CD4-positive, alpha-beta T cell (primary cell): ENCODE measurements at regions not wholly inside any gene's neighbourhood (a gene's known extent, or its start where the extent isn't known, plus 50 kb on each side); places are given as distances from the start of the nearest gene placed in this dataset.
"Not testable (repeated sequence)": the region's sequence is repeated elsewhere in the genome, so short reads cannot be mapped to it uniquely, and the experiment has no call there.

Experiments
- ATAC-seq: fragments of 200-7000 bp; cut with Tn5 transposase; one replicate; pipeline ENCODE4 v1.10.0; 2022; ENCODE audit warnings: mild to moderate bottlenecking; ENCODE audit not compliant: poor library complexity
- CTCF ChIA-PET: fragments of 350-600 bp; sonication (Branson Sonifier 250); formaldehyde crosslinking; loops from one replicate; lab custom pipeline; 2021; ENCODE audit warnings: antibody characterized with exemption, inconsistent platforms; lab: Charles Lee
- POLR2A ChIA-PET: fragments of 350-600 bp; sonication (Branson Sonifier 250); formaldehyde crosslinking; loops from one replicate; lab custom pipeline; 2021; ENCODE audit warnings: antibody characterized with exemption, inconsistent platforms; lab: Charles Lee
- DNase-seq, 14 experiments: peaks; one replicate each; pipeline ENCODE4 v3.0.0-alpha.2; 2013 to 2020; ENCODE audit warnings: mixed read lengths in 2 of 14
- H3K27ac ChIP-seq, 2 donors: one replicate each; pipeline versions ENCODE4 v1.5.1 to v1.7.0; 2013; ENCODE audit warnings: low read length in 2 of 2, low read depth in 1 of 2, mild to moderate bottlenecking in 1 of 2
- H3K27me3 ChIP-seq, 2 experiments: 1 replicate in 1 of 2; 2 replicates in 1 of 2; pipeline versions ENCODE4 v1.6.1 to v1.7.0; 2013; ENCODE audit warnings: low read length in 2 of 2, control low read depth in 1 of 2, mild to moderate bottlenecking in 1 of 2, moderate library complexity in 1 of 2; ENCODE audit not compliant: insufficient read depth in 2 of 2, control insufficient read depth in 1 of 2
- H3K36me3 ChIP-seq: one replicate; pipeline ENCODE4 v1.6.1; 2013; ENCODE audit warnings: low read length, control low read depth; ENCODE audit not compliant: insufficient read depth
- H3K4me1 ChIP-seq: one replicate; pipeline ENCODE4 v1.6.1; 2013; ENCODE audit warnings: low read length, control low read depth; ENCODE audit not compliant: insufficient read depth
- H3K4me3 ChIP-seq: one replicate; pipeline ENCODE4 v1.5.1; 2013; ENCODE audit warnings: mild to moderate bottlenecking, low read length, moderate library complexity
- H3K9me3 ChIP-seq, 2 experiments: 1 replicate in 1 of 2; 2 replicates in 1 of 2; pipeline versions ENCODE4 v1.6.1 to v1.7.0; 2013; ENCODE audit warnings: low read length in 2 of 2, mild to moderate bottlenecking in 2 of 2, control low read depth in 1 of 2, moderate library complexity in 1 of 2; ENCODE audit not compliant: control insufficient read depth in 1 of 2, insufficient read depth in 1 of 2
- H3K27ac Mint-ChIP-seq: one replicate; pipeline ENCODE4 v1.8.0; 2020; ENCODE audit warnings: mixed read lengths
- H3K27me3 Mint-ChIP-seq: one replicate; pipeline ENCODE4 v1.8.0; 2021; ENCODE audit warnings: mixed read lengths
- H3K36me3 Mint-ChIP-seq: one replicate; pipeline ENCODE4 v1.8.0; 2021; ENCODE audit warnings: low read depth, mixed read lengths
- H3K4me1 Mint-ChIP-seq: one replicate; pipeline ENCODE4 v1.8.0; 2021; ENCODE audit warnings: low read depth, mixed read lengths
- H3K4me3 Mint-ChIP-seq: one replicate; pipeline ENCODE4 v1.8.0; 2020; ENCODE audit warnings: mild to moderate bottlenecking, mixed read lengths
- H3K9me3 Mint-ChIP-seq: one replicate; pipeline ENCODE4 v1.8.0; 2020; ENCODE audit warnings: mixed read lengths
- intact Hi-C, 2 experiments: fragments of 100-400 bp; cut with DNase I in 1 of 2; cut with micrococcal nuclease in 1 of 2; formaldehyde crosslinking; loops; one replicate each; pipeline versions ENCODE4 v1.15.1 to v1.9.0; 2023 to 2025; cut with DNase I, micrococcal nuclease
- TF ChIP-seq, protein P1 (sequence below): fragments of 200-600 bp; IDR thresholded peaks from one replicate; pipeline ENCODE4 v1.8.0; 2022; ENCODE audit warnings: antibody characterized with exemption, mild to moderate bottlenecking

DNA sequence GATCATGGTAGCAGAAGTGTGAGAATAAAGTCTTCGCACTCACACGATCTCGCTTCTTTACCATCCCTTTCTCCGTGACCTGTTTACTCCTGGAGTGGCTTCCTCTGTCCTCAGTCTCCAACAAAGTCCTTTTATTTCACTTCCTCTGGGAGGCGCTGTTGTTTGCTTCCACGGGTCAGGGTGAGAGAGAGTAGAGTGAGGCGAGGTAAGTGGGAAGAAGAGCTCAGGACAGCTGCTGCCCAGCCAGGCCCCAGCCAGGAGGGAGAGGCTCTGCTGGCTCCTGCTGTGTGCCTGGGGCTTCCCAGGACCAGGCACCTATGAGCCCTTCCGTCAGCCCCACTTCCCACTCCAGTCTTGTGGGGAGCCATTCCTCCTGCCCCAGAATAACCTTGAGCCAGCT, 242.1 kb downstream of the FGF9 start:
- TF ChIP-seq, protein P1, sequence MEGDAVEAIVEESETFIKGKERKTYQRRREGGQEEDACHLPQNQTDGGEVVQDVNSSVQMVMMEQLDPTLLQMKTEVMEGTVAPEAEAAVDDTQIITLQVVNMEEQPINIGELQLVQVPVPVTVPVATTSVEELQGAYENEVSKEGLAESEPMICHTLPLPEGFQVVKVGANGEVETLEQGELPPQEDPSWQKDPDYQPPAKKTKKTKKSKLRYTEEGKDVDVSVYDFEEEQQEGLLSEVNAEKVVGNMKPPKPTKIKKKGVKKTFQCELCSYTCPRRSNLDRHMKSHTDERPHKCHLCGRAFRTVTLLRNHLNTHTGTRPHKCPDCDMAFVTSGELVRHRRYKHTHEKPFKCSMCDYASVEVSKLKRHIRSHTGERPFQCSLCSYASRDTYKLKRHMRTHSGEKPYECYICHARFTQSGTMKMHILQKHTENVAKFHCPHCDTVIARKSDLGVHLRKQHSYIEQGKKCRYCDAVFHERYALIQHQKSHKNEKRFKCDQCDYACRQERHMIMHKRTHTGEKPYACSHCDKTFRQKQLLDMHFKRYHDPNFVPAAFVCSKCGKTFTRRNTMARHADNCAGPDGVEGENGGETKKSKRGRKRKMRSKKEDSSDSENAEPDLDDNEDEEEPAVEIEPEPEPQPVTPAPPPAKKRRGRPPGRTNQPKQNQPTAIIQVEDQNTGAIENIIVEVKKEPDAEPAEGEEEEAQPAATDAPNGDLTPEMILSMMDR: no peak
- no peak overlapping the region for H3K4me3 Mint-ChIP-seq
- POLR2A ChIA-PET: no interaction called here
- intact Hi-C loops: no loop called here
- ATAC-seq (no peak), DNase-seq (peak in 2 of 14 experiments; percentile 11 to 15)
- Histone ChIP-seq H3K36me3 (no peaks in the 10 kb centered on the region), H3K4me3 (no peak overlapping the region), H3K4me1 (no peaks in the 10 kb centered on the region), H3K27me3 (no peaks in the 10 kb centered on the region), H3K9me3 (peaks cover 0 to 3% of the 10 kb centered on the region in 2 experiments), H3K27ac (no peak overlapping the region)
- H3K27ac Mint-ChIP-seq: no peak overlapping the region
- no peaks in the 10 kb centered on the region for H3K9me3 Mint-ChIP-seq
- H3K36me3 Mint-ChIP-seq: no peaks in the 10 kb centered on the region
- CTCF ChIA-PET: no interaction called here
- no peaks in the 10 kb centered on the region for H3K27me3 Mint-ChIP-seq
- H3K4me1 Mint-ChIP-seq: no peaks in the 10 kb centered on the region

DNA sequence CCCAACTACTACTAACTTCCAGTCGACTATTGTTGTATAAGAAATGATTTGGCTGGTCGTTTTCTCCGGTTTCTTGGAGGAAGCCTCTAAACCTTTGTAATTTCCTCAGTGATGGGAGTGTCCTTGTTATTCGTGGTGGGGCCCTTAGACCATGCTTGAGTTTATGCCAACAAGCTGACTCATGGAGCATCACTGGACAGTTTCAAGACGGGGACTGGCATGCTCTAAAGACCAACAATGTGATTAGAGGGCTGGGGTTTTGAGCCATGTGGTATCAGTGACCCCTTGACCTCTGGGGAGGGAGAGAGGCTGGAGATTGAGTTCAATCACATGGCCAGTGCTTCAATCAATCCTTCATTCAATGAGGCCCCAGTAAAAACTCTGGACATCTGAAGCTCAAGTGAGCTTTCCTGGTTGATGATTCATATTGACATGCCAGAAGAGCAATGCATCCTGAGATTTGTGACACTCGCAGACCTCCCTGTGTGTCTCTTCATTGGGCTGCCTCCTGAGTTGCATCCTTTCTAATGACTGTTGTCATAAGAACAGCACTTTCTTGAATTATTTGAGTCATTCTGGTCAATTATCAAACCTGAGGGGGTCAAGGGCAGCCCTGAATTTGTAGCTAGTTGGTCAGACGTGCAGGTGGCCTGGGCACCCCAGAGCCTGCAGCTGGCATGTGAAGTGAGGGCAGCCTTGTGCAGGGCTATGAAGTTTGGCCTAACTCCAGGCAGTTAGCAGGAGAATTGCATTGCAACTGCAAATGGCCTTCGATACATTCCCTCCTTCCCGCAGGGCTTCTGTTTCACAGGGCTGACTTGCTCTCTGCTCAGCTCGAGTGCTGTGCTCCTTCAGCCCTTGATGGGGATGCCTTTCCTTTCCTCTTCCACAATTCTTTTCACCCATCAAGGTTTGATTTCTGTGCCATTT, 246.5 kb downstream of the FGF9 start:
- H3K4me3 ChIP-seq: no peak overlapping the region
- no peaks in the 10 kb centered on the region for H3K27me3 ChIP-seq
- no peak for DNase-seq
- TF ChIP-seq, protein P1: no peak
- H3K27ac Mint-ChIP-seq: no peak overlapping the region
- no peak for ATAC-seq
- intact Hi-C loops: no loop called here
- no peaks in the 10 kb centered on the region for H3K36me3 Mint-ChIP-seq
- no peaks in the 10 kb centered on the region for H3K9me3 Mint-ChIP-seq
- peaks cover 0 to 10% of the 10 kb centered on the region in 2 experiments for H3K9me3 ChIP-seq
- CTCF ChIA-PET: no interaction called here
- H3K4me1 ChIP-seq: no peaks in the 10 kb centered on the region
- H3K4me3 Mint-ChIP-seq: no peak overlapping the region
- POLR2A ChIA-PET: no interaction called here
- no peaks in the 10 kb centered on the region for H3K36me3 ChIP-seq
- H3K4me1 Mint-ChIP-seq: no peaks in the 10 kb centered on the region
- no peaks in the 10 kb centered on the region for H3K27me3 Mint-ChIP-seq
- H3K27ac ChIP-seq: no peak overlapping the region

DNA sequence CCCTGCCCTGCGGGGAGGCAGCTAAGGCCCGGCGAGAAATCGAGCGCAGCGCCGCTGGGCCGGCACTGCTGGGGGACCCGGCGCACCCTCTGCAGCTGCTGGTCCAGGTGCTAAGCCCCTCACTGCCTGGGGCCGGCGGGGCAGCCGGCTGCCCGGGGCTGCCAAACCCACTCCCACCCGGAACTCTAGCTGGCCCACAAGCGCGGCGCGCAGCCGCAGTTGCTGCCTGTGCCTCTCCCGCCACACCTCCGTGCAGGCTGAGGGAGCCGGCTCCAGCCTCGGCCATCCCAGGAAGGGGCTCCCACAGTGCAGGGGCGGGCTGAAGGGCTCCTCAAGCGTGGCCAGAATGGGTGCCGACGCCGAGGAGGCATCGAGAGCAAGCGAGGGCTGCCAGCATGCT, 249.9 kb downstream of the FGF9 start:
- POLR2A ChIA-PET, H3K9me3 Mint-ChIP-seq, H3K27me3 Mint-ChIP-seq, H3K4me3 ChIP-seq, H3K4me3 Mint-ChIP-seq, H3K27ac Mint-ChIP-seq, H3K27me3 ChIP-seq, H3K4me1 ChIP-seq, H3K27ac ChIP-seq, H3K4me1 Mint-ChIP-seq, H3K36me3 Mint-ChIP-seq, CTCF ChIA-PET, H3K36me3 ChIP-seq, H3K9me3 ChIP-seq, ATAC-seq, DNase-seq: not testable (repeated sequence)
- intact Hi-C loops: loop anchor here in 1 of 2 experiments (10.0 kb wide), 1 partner anchor 354 kb away; no protein-coding TSS in a partner anchor
